Stimulated activated naive B cell treated with anti-CD40 and anti-IgM and Interleukin-4, amounts not matched to agents 10 μg/mL and 1 μg/mL and 100 μg/mL, for 72 hours (primary cell): ENCODE measurements at regions not wholly inside any gene's neighbourhood (a gene's known extent, or its start where the extent isn't known, plus 50 kb on each side); places are given as distances from the start of the nearest gene placed in this dataset.

Source experiments
- ATAC-seq, 2 donors: fragments of 150-1000 bp; cut with Tn5 transposase; replicated peaks; 2 replicates each; pipeline ENCODE4 v1.10.0; 2021; ENCODE audit warnings: moderate library complexity in 1 of 2
- DNase-seq: peaks from one replicate; pipeline ENCODE4 v3.0.0; 2021
- H3K27ac Mint-ChIP-seq: one replicate; pipeline ENCODE4 v1.8.0; 2022; ENCODE audit warnings: mild to moderate bottlenecking, mixed read lengths
- H3K27me3 Mint-ChIP-seq, 2 donors: one replicate each; pipeline ENCODE4 v1.8.0; 2022; ENCODE audit warnings: mixed read lengths in 2 of 2
- H3K36me3 Mint-ChIP-seq, 2 donors: one replicate each; pipeline ENCODE4 v1.8.0; 2022; ENCODE audit warnings: mixed read lengths in 2 of 2, mild to moderate bottlenecking in 1 of 2
- H3K4me1 Mint-ChIP-seq, 2 donors: one replicate each; pipeline ENCODE4 v1.8.0; 2022; ENCODE audit warnings: mixed read lengths in 2 of 2, mild to moderate bottlenecking in 1 of 2
- H3K4me3 Mint-ChIP-seq, 2 donors: one replicate each; pipeline ENCODE4 v1.8.0; 2022; ENCODE audit warnings: mild to moderate bottlenecking in 2 of 2, mixed read lengths in 2 of 2, moderate library complexity in 1 of 2
- H3K9me3 Mint-ChIP-seq, 2 donors: one replicate each; pipeline ENCODE4 v1.8.0; 2022; ENCODE audit warnings: mixed read lengths in 2 of 2, mild to moderate bottlenecking in 1 of 2

GRCh38 chr4:27701606-27702005 lies 841.0 kb downstream of the STIM2 start:
- DNase-seq (no peak), ATAC-seq (no peak)
- Mint-ChIP-seq H3K9me3 (peaks cover 0 to 2% of the 10 kb centered on the region in 2 donors), H3K4me3 (no peak overlapping the region), H3K27me3 (no peaks in the 10 kb centered on the region), H3K27ac (no peak overlapping the region), H3K36me3 (no peaks in the 10 kb centered on the region), H3K4me1 (no peaks in the 10 kb centered on the region)

DNA sequence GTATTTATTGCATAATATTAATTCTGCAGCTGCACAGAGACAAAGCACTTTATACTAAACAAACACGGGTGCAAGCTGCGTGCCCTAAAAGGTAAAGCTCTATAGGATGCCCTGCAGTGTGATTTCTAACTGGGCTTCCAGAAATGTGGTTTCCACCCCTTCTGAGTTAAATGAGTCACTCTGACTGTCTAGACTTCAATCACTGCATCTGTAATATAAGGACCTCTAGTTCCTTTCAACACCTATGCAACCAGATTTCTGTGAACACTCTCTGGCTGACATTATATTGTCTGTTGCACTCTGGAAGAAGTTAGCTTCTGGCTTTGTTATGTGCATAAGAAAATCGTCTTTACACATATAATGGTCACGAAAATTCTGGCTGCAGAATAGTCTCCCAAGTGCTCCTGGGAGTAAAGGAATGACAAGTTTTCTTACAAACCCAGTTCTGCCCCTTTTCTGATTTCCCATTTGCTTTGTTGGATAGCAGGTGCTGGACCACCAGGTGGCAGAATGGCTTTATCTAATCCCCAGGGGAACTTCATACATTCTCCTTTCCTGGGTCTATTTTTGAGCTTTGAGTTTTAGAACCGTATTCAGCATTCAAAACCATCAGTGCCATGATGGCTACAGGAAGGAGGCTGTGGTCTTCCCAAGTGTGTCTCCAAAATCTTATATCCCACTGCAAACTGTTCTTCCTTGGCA lies 842.2 kb downstream of the STIM2 start:
- H3K4me3 Mint-ChIP-seq = no peak overlapping the region
- no peaks in the 10 kb centered on the region for H3K27me3 Mint-ChIP-seq
- DNase-seq (no peak), ATAC-seq (no peak)
- no peak overlapping the region for H3K27ac Mint-ChIP-seq
- no peaks in the 10 kb centered on the region for H3K4me1 Mint-ChIP-seq
- H3K9me3 Mint-ChIP-seq = peaks cover 0 to 2% of the 10 kb centered on the region in 2 donors
- H3K36me3 Mint-ChIP-seq = no peaks in the 10 kb centered on the region

- no peaks in the 10 kb centered on the region for H3K36me3 Mint-ChIP-seq
- no peak for ATAC-seq
- no peak overlapping the region for H3K4me3 Mint-ChIP-seq
- H3K4me1 Mint-ChIP-seq = no peaks in the 10 kb centered on the region
- H3K27ac Mint-ChIP-seq = no peak overlapping the region
- H3K9me3 Mint-ChIP-seq = no peaks in the 10 kb centered on the region
- no peaks in the 10 kb centered on the region for H3K27me3 Mint-ChIP-seq
- no peak for DNase-seq
Measured at GRCh38 chr4:27703771-27704170, 843.1 kb downstream of the STIM2 start.

- DNase-seq (no peak), ATAC-seq (no peak)
- no peaks in the 10 kb centered on the region for H3K36me3 Mint-ChIP-seq
- peaks cover 2 to 9% of the 10 kb centered on the region in 2 donors for H3K9me3 Mint-ChIP-seq
- H3K4me1 Mint-ChIP-seq = no peaks in the 10 kb centered on the region
- no peak overlapping the region for H3K27ac Mint-ChIP-seq
- H3K4me3 Mint-ChIP-seq = no peak overlapping the region
- no peaks in the 10 kb centered on the region for H3K27me3 Mint-ChIP-seq
Measured at GRCh38 chr4:27711041-27711440, 850.4 kb downstream of the STIM2 start.

DNA sequence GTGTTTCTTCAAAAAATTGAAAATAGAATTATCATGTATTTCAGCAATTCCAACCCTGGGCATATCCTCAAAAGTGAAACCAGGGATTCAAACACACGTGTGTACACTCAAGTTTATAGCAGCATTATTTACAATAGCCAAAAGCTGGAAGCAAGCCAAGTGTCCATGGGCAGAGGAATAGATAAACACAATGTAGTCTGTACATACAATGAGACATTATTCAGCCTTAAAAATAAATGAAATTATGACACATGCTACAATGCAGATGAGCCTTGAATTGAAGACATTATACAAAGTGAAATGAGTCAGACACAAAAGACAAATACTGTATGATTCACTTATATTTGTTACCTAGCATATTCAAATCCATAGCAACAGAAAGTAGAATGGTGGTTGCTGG lies 853.4 kb downstream of the STIM2 start:
- H3K27me3 Mint-ChIP-seq = no peaks in the 10 kb centered on the region
- H3K4me1 Mint-ChIP-seq = no peaks in the 10 kb centered on the region
- no peak overlapping the region for H3K4me3 Mint-ChIP-seq
- no peak overlapping the region for H3K27ac Mint-ChIP-seq
- peaks cover 2 to 9% of the 10 kb centered on the region in 2 donors for H3K9me3 Mint-ChIP-seq
- no peak for ATAC-seq
- DNase-seq = no peak
- no peaks in the 10 kb centered on the region for H3K36me3 Mint-ChIP-seq

DNA sequence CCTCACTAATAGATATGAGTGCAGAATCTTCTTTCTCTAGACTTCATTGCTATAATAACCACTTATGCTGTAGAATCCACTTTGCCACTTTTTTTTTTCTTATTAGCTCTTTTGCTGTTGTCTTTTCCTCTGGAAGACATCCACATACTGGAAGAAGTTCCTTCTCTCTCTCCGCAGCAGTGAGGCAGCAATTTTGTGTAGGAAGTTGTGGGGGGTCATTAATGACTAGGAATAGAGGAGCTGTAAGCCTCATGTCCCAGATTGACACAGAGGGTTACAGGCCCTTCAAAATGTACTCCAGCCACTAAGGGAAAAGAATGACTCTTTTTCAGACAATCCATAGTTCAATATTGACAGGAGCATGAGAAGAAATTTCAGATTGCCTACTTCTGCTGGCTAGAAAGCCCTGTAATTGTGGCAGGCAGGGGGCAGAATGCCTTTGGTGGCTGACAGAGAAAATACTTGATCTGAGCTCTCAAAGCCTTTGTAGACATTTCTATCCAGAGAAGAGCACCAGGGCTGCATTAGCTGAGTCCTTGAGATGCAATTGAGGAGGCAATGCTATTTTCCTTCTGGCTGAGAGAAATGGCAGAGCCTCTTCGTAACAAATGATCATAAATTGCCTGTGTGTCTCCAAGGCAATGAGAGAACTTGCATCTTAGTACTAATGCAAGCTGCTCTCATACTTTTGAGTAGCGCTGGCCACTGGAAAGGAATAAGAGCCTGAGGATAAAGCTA lies 856.2 kb downstream of the STIM2 start:
- ATAC-seq = no peak
- Mint-ChIP-seq H3K4me3 (no peak overlapping the region), H3K9me3 (peaks cover 4 to 9% of the 10 kb centered on the region in 2 donors), H3K36me3 (no peaks in the 10 kb centered on the region), H3K27me3 (no peaks in the 10 kb centered on the region), H3K4me1 (no peaks in the 10 kb centered on the region), H3K27ac (no peak overlapping the region)
- no peak for DNase-seq

DNA sequence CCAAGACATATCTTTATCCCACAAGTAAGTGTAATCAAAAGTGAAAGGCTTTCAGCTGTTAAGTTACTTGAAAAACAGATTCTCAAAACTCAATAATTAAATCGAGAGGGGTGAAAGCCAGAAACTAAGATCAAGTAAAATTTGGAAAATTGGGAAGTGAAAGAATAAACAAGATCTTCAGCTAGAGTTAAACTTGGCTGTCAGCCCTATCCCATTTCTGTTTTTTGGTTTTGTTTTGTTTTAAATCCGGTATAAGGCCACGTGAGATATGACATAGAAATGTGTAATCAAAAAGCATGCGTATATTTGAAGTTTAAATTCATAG lies 856.8 kb downstream of the STIM2 start:
- Mint-ChIP-seq H3K36me3 (no peaks in the 10 kb centered on the region), H3K27me3 (no peaks in the 10 kb centered on the region), H3K4me3 (no peak overlapping the region), H3K27ac (no peak overlapping the region), H3K4me1 (no peaks in the 10 kb centered on the region), H3K9me3 (peaks cover 4 to 9% of the 10 kb centered on the region in 2 donors)
- DNase-seq (no peak), ATAC-seq (no peak)

DNA sequence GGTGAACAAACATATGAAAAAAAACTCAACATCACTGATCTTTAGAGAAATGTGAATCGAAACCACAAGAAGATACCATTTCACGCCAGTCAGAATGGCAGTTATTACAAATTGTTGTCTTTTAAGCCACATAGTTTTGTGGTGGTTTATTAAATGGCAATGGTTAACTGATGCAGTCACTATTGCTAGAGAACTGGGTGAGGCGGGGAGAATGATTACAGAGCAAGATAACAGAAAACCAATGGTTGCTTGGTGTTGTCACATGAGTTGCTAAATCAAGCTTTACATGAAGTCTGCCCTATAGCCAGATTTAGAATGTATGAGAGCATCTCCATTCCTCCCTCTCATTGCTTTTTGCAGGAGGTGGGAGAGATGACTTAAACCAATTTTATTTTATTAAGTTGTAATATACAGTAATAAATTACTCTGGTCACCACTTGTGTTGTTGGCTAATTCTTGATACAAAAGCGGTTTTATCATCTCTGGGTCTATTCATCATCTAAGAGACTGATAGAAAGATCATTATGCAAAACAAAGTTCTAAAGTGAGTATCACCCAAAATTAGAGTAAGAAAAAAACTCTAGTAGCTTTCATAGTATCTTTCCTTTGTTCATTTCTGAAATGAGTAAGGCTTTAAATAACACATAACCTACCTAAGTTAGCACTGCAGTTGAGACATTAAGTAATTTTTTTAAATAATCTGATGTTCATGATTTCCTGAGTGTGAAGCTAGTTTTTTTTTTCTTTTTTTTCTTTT lies 859.5 kb downstream of the STIM2 start:
- Mint-ChIP-seq H3K4me1 (no peaks in the 10 kb centered on the region), H3K27ac (no peak overlapping the region), H3K4me3 (no peak overlapping the region), H3K36me3 (no peaks in the 10 kb centered on the region), H3K27me3 (no peaks in the 10 kb centered on the region), H3K9me3 (peaks cover under 1 to 2% of the 10 kb centered on the region in 2 donors)
- DNase-seq = no peak
- ATAC-seq = no peak

DNA sequence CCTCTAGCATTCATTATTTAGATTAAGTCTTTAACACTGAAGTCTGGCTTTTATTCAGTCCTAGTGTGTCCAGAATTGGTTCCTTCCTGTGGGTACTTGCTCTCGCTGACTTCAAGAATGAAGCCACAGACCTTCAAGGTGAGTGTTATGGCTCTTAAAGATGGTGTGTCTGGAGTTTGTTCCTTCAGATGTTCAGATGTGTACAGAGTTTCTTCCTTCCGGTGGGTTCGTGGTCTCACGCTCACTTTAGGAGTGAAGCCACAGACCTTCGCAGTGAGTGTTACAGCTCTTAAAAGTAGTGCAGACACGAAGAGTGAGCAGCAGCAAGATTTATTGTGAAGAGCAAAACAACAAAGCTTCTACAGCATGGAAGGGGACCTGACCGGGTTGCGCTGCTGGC lies 860.6 kb downstream of the STIM2 start:
- H3K4me3 Mint-ChIP-seq = no peak overlapping the region
- no peaks in the 10 kb centered on the region for H3K36me3 Mint-ChIP-seq
- H3K27me3 Mint-ChIP-seq = no peaks in the 10 kb centered on the region
- no peak for DNase-seq
- no peaks in the 10 kb centered on the region for H3K4me1 Mint-ChIP-seq
- peaks cover 0 to 2% of the 10 kb centered on the region in 2 donors for H3K9me3 Mint-ChIP-seq
- ATAC-seq = no peak
- H3K27ac Mint-ChIP-seq = no peak overlapping the region

GRCh38 chr4:27728892-27729291 lies 868.3 kb downstream of the STIM2 start:
- Mint-ChIP-seq H3K27me3 (no peaks in the 10 kb centered on the region), H3K36me3 (no peaks in the 10 kb centered on the region), H3K4me3 (no peak overlapping the region), H3K4me1 (no peaks in the 10 kb centered on the region), H3K9me3 (peaks cover 0 to 2% of the 10 kb centered on the region in 2 donors), H3K27ac (no peak overlapping the region)
- no peak for DNase-seq
- no peak for ATAC-seq

- Mint-ChIP-seq H3K9me3 (peaks cover 5 to 9% of the 10 kb centered on the region in 2 donors), H3K36me3 (no peaks in the 10 kb centered on the region), H3K4me1 (no peaks in the 10 kb centered on the region), H3K4me3 (no peak overlapping the region), H3K27ac (no peak overlapping the region), H3K27me3 (no peaks in the 10 kb centered on the region)
- DNase-seq = no peak
- ATAC-seq = no peak
Measured at GRCh38 chr4:27742816-27743215, 882.2 kb downstream of the STIM2 start.

DNA sequence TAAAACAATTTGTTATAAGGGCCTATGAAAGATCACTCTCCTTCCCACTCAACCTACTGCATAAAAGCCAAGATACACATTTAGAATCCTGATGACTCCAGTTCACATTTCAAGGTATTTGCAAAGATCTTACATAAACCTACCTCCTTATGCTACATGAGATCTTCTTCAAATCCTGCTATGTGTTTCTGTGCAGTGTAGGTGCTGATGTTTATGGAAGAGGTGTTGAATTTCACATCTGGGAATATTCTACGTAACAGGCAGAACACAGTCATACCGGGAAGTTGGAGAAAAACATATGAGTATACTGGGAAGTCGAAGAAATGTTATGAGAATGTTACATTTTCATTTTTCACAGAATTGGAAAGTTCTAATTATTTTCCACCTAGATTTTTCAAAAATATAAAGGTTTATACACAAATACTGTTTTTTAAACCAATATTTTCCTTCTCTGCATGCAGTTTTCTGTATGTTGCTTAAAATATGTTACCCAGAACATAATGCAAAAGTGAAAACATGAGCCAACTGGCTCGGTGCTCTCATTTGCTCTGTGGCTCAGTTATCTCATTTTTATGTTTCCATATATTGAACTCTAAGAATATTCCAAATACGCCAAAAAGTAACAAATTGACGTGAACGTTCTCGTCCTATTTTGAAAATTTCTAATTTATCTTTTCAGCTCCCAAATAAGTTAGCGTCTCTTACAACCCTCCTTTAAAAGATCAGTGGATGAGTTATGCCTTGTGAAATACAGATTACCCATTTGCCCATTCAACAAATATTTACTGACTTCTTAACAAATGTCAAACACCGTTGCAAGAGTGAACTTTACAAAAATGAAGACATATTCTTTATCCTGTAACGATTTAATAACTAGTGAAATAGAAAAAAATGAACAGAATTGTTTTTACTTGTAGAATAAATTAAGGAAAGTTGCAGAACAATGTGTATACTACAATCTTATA lies 899.3 kb downstream of the STIM2 start:
- no peak for ATAC-seq
- Mint-ChIP-seq H3K4me1 (no peaks in the 10 kb centered on the region), H3K9me3 (peaks cover 0 to 3% of the 10 kb centered on the region in 2 donors), H3K27ac (no peak overlapping the region), H3K4me3 (no peak overlapping the region), H3K27me3 (no peaks in the 10 kb centered on the region), H3K36me3 (no peaks in the 10 kb centered on the region)
- no peak for DNase-seq

GRCh38 chr4:27763830-27764525 lies 903.3 kb downstream of the STIM2 start:
- Mint-ChIP-seq H3K4me1 (no peaks in the 10 kb centered on the region), H3K27ac (no peak overlapping the region), H3K9me3 (peaks cover 0 to 3% of the 10 kb centered on the region in 2 donors)

DNA sequence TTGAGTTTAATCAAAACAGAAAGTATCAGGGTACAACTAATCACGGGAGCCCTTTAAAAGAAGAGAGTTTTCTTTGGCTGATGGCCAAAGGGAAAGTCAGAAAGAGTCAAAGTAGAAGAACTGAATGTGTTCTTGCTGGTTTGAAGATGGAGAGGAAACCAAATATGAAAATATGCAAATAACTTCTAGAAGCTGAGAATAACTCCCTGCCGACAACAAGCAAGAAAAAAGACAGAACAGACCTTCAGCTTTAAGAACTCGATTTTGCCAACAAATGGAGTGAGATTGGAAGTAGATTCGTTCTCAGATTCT lies 903.8 kb downstream of the STIM2 start:
- DNase-seq (no peak), ATAC-seq (no peak)
- H3K4me3 Mint-ChIP-seq = no peak overlapping the region
- no peaks in the 10 kb centered on the region for H3K4me1 Mint-ChIP-seq
- no peaks in the 10 kb centered on the region for H3K36me3 Mint-ChIP-seq
- H3K27me3 Mint-ChIP-seq = no peaks in the 10 kb centered on the region
- peaks cover 0 to 3% of the 10 kb centered on the region in 2 donors for H3K9me3 Mint-ChIP-seq
- no peak overlapping the region for H3K27ac Mint-ChIP-seq

More at GRCh38 chr4:27763830-27764525, 903.3 kb downstream of the STIM2 start:
- ATAC-seq (no peak), DNase-seq (no peak)
- no peaks in the 10 kb centered on the region for H3K27me3 Mint-ChIP-seq
- no peak overlapping the region for H3K4me3 Mint-ChIP-seq
- H3K36me3 Mint-ChIP-seq = no peaks in the 10 kb centered on the region
